Endothelial cell of umbilical vein (primary cell): ENCODE measurements at regions not wholly inside any gene's neighbourhood (a gene's known extent, or its start where the extent isn't known, plus 50 kb on each side); places are given as distances from the start of the nearest gene placed in this dataset.

Experiments
- CTCF ChIP-seq, 2 donors: IDR thresholded peaks; 1 replicate in 1 of 2; 2 replicates in 1 of 2; pipeline ENCODE4 v1.5.1; 2011; ENCODE audit warnings: low read length in 2 of 2, mild to moderate bottlenecking in 2 of 2, moderate library complexity in 2 of 2, control low read depth in 1 of 2, inconsistent platforms in 1 of 2, low read depth in 1 of 2; ENCODE audit not compliant: insufficient read depth in 1 of 2; ENCODE audit errors: extremely low read depth in 1 of 2
- EZH2 ChIP-seq: IDR thresholded peaks from 2 replicates; pipeline ENCODE4 v1.6.1; 2012; ENCODE audit warnings: borderline replicate concordance, low read depth, mild to moderate bottlenecking, moderate library complexity, low read length, inconsistent platforms; ENCODE audit not compliant: severe bottlenecking
- POLR2A ChIP-seq: IDR thresholded peaks from 2 replicates; pipeline ENCODE4 v1.6.1; 2012; ENCODE audit warnings: low read depth, mild to moderate bottlenecking, control low read depth, low read length

- TF ChIP-seq CTCF (IDR thresholded peaks at IDR 0.05; ENCODE audit: extremely low read depth in 1 of 2, insufficient read depth in 1 of 2, low read depth in 1 of 2, low read length in 2 of 2) (no peak), POLR2A (no peak), EZH2 (no peak)
Measured at GRCh38 chr18:70709144-70709543, 420.3 kb downstream of the SOCS6 start.
